Astrocyte of the spinal cord (primary cell): ENCODE measurements at regions not wholly inside any gene's neighbourhood (a gene's known extent, or its start where the extent isn't known, plus 50 kb on each side); places are given as distances from the start of the nearest gene placed in this dataset.

Source experiments
- DNase-seq: peaks from one replicate; pipeline ENCODE4 v3.0.0; 2011; ENCODE audit warnings: low read depth, low spot score
- H3K4me3 ChIP-seq: 2 replicates; pipeline ENCODE4 v1.5.1; 2011; ENCODE audit warnings: low read depth, mild to moderate bottlenecking, low read length, moderate library complexity
- CTCF ChIP-seq: IDR thresholded peaks from 2 replicates; pipeline ENCODE4 v1.5.1; 2012; ENCODE audit warnings: low read depth, mild to moderate bottlenecking, low read length, inconsistent platforms
- in situ Hi-C: cut with HindIII; loops from 2 replicates; pipeline ENCODE4 v1.10.0; 2017; ENCODE audit warnings: low sequenced_read_pairs

- no peak for TF ChIP-seq CTCF
- in situ Hi-C loops = no loop called here
- H3K4me3 ChIP-seq = no peak overlapping the region
- no peak for DNase-seq
Observed at GRCh38 chr18:30096796-30097195, 945.7 kb downstream of the DSC3 start.

- DNase-seq = peak; percentile 63
- TF ChIP-seq CTCF = no peak
- in situ Hi-C loops = no loop called here
- no peak overlapping the region for H3K4me3 ChIP-seq
Observed at GRCh38 chr18:30094556-30094955, 948.0 kb downstream of the DSC3 start.

- TF ChIP-seq CTCF = no peak
- in situ Hi-C loops = no loop called here
- no peak overlapping the region for H3K4me3 ChIP-seq
- DNase-seq = no peak
Observed at GRCh38 chr18:30093376-30093775, 949.2 kb downstream of the DSC3 start.

GRCh38 chr18:30088238-30089015 lies 954.1 kb downstream of the DSC3 start:
- peak; percentile 25 for DNase-seq
- in situ Hi-C loops = no loop called here
- H3K4me3 ChIP-seq = no peak overlapping the region
- TF ChIP-seq CTCF = no peak

- in situ Hi-C loops = no loop called here
- DNase-seq = no peak
- no peak overlapping the region for H3K4me3 ChIP-seq
- no peak for TF ChIP-seq CTCF
Observed at GRCh38 chr18:30086351-30086750, 956.2 kb downstream of the DSC3 start.

- no peak for DNase-seq
- in situ Hi-C loops = no loop called here
- no peak overlapping the region for H3K4me3 ChIP-seq
- no peak for TF ChIP-seq CTCF
Observed at GRCh38 chr18:30081122-30081521, 961.4 kb downstream of the DSC3 start.
